ENCODE measurements at regions not wholly inside any gene's neighbourhood (a gene's known extent, or its start where the extent isn't known, plus 50 kb on each side); places are given as distances from the start of the nearest gene placed in this dataset.

DNA sequence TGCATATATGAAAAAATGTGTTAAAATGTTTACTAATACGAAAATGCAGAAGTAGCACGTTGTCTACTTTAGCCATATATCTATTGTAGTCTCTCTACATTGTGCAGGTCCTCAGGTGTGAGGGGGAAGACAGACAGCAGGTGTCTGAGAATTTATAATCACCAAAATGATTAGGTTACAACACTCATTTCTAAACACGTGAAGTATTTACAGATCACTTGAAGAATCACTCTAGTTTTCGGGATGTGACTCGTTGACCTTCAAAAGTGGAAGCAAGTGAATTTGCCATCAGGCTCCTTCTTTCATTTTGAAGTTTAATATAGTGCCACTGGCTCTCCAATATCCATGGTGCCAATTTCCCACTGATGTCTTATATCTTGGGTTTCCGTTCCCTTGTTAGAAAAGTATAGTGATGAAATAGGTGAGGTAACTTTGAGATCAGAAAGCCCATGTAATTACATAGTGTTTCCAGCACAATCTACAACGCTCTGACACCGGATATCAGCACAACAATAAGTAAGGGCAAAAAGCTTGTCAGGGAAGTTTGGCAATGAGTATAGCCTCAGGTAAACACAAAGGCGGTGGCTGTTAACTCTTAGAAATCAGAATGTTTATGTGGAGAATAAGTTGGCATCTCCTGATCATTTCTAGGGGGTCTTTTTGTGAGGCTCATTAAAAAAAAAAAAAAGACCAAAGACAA, 57.5 kb upstream of the SP4 start:
- no peaks in the 10 kb centered on the region for H3K9me2 ChIP-seq (ENCODE audit: insufficient read depth, low read length)
- no peak overlapping the region for H3K27ac ChIP-seq (ENCODE audit: low read depth, low read length, poor library complexity, severe bottlenecking)
- no peak overlapping the region for H2AFZ ChIP-seq (ENCODE audit: low read length)
- H3K4me3 ChIP-seq (ENCODE audit: low read depth, low read length, poor library complexity, severe bottlenecking): no peak overlapping the region
- TF ChIP-seq, protein P1, sequence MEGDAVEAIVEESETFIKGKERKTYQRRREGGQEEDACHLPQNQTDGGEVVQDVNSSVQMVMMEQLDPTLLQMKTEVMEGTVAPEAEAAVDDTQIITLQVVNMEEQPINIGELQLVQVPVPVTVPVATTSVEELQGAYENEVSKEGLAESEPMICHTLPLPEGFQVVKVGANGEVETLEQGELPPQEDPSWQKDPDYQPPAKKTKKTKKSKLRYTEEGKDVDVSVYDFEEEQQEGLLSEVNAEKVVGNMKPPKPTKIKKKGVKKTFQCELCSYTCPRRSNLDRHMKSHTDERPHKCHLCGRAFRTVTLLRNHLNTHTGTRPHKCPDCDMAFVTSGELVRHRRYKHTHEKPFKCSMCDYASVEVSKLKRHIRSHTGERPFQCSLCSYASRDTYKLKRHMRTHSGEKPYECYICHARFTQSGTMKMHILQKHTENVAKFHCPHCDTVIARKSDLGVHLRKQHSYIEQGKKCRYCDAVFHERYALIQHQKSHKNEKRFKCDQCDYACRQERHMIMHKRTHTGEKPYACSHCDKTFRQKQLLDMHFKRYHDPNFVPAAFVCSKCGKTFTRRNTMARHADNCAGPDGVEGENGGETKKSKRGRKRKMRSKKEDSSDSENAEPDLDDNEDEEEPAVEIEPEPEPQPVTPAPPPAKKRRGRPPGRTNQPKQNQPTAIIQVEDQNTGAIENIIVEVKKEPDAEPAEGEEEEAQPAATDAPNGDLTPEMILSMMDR (conservative IDR thresholded peaks at IDR 0.05; ENCODE audit: low read length): no peak
- no peak for TF ChIP-seq EZH2phosphoT487 (IDR thresholded peaks at IDR 0.05; ENCODE audit: borderline replicate concordance, low read depth, low read length)
- H3K4me1 ChIP-seq (ENCODE audit: insufficient read depth, low read length, poor library complexity, severe bottlenecking): no peaks in the 10 kb centered on the region
- DNase-seq (ENCODE audit: low spot score): no peak
- no peaks in the 10 kb centered on the region for H3K79me2 ChIP-seq (ENCODE audit: insufficient read depth, low read depth, low read length)
- H3K9me3 ChIP-seq (ENCODE audit: low read length): no peaks in the 10 kb centered on the region
- ChIA-PET POLR2A (interaction anchor here (0.7 kb wide), 1 partner anchor 14 kb away, joined by 3 read pairs; no protein-coding TSS in a partner anchor), CTCF (ENCODE audit: unreplicated experiment) (no interaction called here)
- H3K36me3 ChIP-seq (ENCODE audit: insufficient read depth, low read length): no peaks in the 10 kb centered on the region
- no peaks in the 10 kb centered on the region for H4K20me1 ChIP-seq (ENCODE audit: insufficient read depth, low read length)
- H3K4me2 ChIP-seq (ENCODE audit: low read length): no peak overlapping the region
- intact Hi-C loops (cut with micrococcal nuclease; ENCODE audit: unreplicated experiment): no loop called here
- BruUV-seq (replicated peaks): no TSS peak

- H3K4me1 ChIP-seq (ENCODE audit: insufficient read depth, low read length, poor library complexity, severe bottlenecking): no peaks in the 10 kb centered on the region
- no peaks in the 10 kb centered on the region for H3K9me3 ChIP-seq (ENCODE audit: low read length)
- no peaks in the 10 kb centered on the region for H4K20me1 ChIP-seq (ENCODE audit: insufficient read depth, low read length)
- intact Hi-C loops (cut with micrococcal nuclease; ENCODE audit: unreplicated experiment): no loop called here
- no peaks in the 10 kb centered on the region for H3K79me2 ChIP-seq (ENCODE audit: insufficient read depth, low read depth, low read length)
- H3K27ac ChIP-seq (ENCODE audit: low read depth, low read length, poor library complexity, severe bottlenecking): no peak overlapping the region
- H3K4me2 ChIP-seq (ENCODE audit: low read length): no peak overlapping the region
- no peaks in the 10 kb centered on the region for H3K9me2 ChIP-seq (ENCODE audit: insufficient read depth, low read length)
- POLR2A ChIA-PET: interaction anchor here (0.7 kb wide), 1 partner anchor 13 kb away, joined by 3 read pairs; no protein-coding TSS in a partner anchor
- H3K4me3 ChIP-seq (ENCODE audit: low read depth, low read length, poor library complexity, severe bottlenecking): no peak overlapping the region
- BruUV-seq (replicated peaks): no TSS peak
- no peaks in the 10 kb centered on the region for H3K36me3 ChIP-seq (ENCODE audit: insufficient read depth, low read length)
- no peak overlapping the region for H2AFZ ChIP-seq (ENCODE audit: low read length)
- TF ChIP-seq, protein P1 (conservative IDR thresholded peaks at IDR 0.05; ENCODE audit: low read length): no peak
- TF ChIP-seq EZH2phosphoT487 (IDR thresholded peaks at IDR 0.05; ENCODE audit: borderline replicate concordance, low read depth, low read length): no peak
- CTCF ChIA-PET (ENCODE audit: unreplicated experiment): no interaction called here
- DNase-seq (ENCODE audit: low spot score): no peak
Observed at GRCh38 chr7:21371360-21371759, 56.5 kb upstream of the SP4 start.

DNA sequence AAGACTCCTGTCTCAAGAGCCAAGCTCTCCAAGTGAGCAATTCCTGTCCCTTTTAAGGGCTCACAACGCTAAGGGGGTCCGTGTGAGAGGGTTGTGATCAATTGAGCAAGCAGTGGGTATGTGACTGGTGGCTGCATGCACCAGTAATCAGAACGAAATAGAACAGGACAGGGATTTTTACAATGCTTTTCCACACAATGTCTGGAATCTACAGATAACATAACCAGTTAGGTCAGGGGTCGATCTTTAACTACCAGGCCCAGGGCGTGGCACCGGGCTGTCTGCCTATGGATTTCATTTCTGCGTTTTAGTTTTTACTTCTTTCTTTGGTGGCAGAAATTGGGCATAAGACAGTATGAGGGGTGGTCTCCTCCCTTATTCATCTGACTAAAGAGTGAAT, 54.9 kb upstream of the SP4 start:
- CTCF ChIA-PET (ENCODE audit: unreplicated experiment): no interaction called here
- Histone ChIP-seq H3K36me3 (ENCODE audit: insufficient read depth, low read length) (no peaks in the 10 kb centered on the region), H3K4me2 (ENCODE audit: low read length) (no peak overlapping the region), H3K4me3 (ENCODE audit: low read depth, low read length, poor library complexity, severe bottlenecking) (no peak overlapping the region), H2AFZ (ENCODE audit: low read length) (no peak overlapping the region), H3K79me2 (ENCODE audit: insufficient read depth, low read depth, low read length) (no peaks in the 10 kb centered on the region), H3K27ac (ENCODE audit: low read depth, low read length, poor library complexity, severe bottlenecking) (no peak overlapping the region), H3K9me3 (ENCODE audit: low read length) (no peaks in the 10 kb centered on the region), H3K4me1 (ENCODE audit: insufficient read depth, low read length, poor library complexity, severe bottlenecking) (no peaks in the 10 kb centered on the region), H4K20me1 (ENCODE audit: insufficient read depth, low read length) (no peaks in the 10 kb centered on the region), H3K9me2 (ENCODE audit: insufficient read depth, low read length) (no peaks in the 10 kb centered on the region)
- POLR2A ChIA-PET: no interaction called here
- no TSS peak for BruUV-seq (replicated peaks)
- no peak for DNase-seq (ENCODE audit: low spot score)
- TF ChIP-seq EZH2phosphoT487 (IDR thresholded peaks at IDR 0.05; ENCODE audit: borderline replicate concordance, low read depth, low read length): no peak
- TF ChIP-seq, protein P1 (conservative IDR thresholded peaks at IDR 0.05; ENCODE audit: low read length): no peak
- intact Hi-C loops (cut with micrococcal nuclease; ENCODE audit: unreplicated experiment): no loop called here

Data from OCI-LY7 (cell line).